MM.1S (cell line): ENCODE measurements at regions not wholly inside any gene's neighbourhood (a gene's known extent, or its start where the extent isn't known, plus 50 kb on each side); places are given as distances from the start of the nearest gene placed in this dataset.

ENCODE experiments used
- DNase-seq: peaks from one replicate; pipeline ENCODE4 v3.0.0-alpha.2; 2015
- H2AFZ ChIP-seq: fragments of 300-600 bp; sonication (generic); 2 replicates; pipeline ENCODE4 v1.6.0; 2016; ENCODE audit warnings: antibody characterized with exemption, low read length
- H3F3A ChIP-seq: fragments of 300-600 bp; sonication (generic); 2 replicates; pipeline ENCODE4 v1.6.1; 2016; ENCODE audit warnings: mild to moderate bottlenecking, antibody characterized with exemption, low read length, moderate library complexity, mixed read lengths; ENCODE audit not compliant: insufficient read depth
- H3K27ac ChIP-seq: fragments of 300-600 bp; sonication (generic); 2 replicates; pipeline ENCODE4 v1.5.1; 2016; ENCODE audit warnings: mild to moderate bottlenecking, low read length
- H3K27me3 ChIP-seq: fragments of 300-600 bp; sonication (generic); replicated peaks from 2 replicates; pipeline ENCODE4 v1.6.0; 2016; ENCODE audit warnings: low read length; ENCODE audit not compliant: insufficient read depth
- H3K36me3 ChIP-seq: fragments of 300-600 bp; sonication (generic); replicated peaks from 2 replicates; pipeline ENCODE4 v1.6.1; 2016; ENCODE audit warnings: mild to moderate bottlenecking, low read length, mixed read lengths; ENCODE audit not compliant: insufficient read depth
- H3K4me1 ChIP-seq: fragments of 300-600 bp; sonication (generic); 2 replicates; pipeline ENCODE4 v1.6.1; 2016; ENCODE audit warnings: low read length, mixed read lengths
- H3K4me2 ChIP-seq: fragments of 300-600 bp; sonication (generic); 2 replicates; pipeline ENCODE4 v1.6.0; 2016; ENCODE audit warnings: low read depth, low read length
- H3K4me3 ChIP-seq: fragments of 300-600 bp; sonication (generic); 2 replicates; pipeline ENCODE4 v1.5.1; 2016; ENCODE audit warnings: low read length, mixed read lengths
- H3K79me2 ChIP-seq: fragments of 300-600 bp; sonication (generic); 2 replicates; pipeline ENCODE4 v1.6.1; 2016; ENCODE audit warnings: mixed run types, low read length, mixed read lengths
- H3K9ac ChIP-seq: fragments of 300-600 bp; sonication (generic); 2 replicates; pipeline ENCODE4 v1.6.1; 2016; ENCODE audit warnings: low read length, mixed read lengths
- H3K9me2 ChIP-seq: fragments of 300-600 bp; sonication (generic); replicated peaks from 2 replicates; pipeline ENCODE4 v1.6.1; 2016; ENCODE audit warnings: mild to moderate bottlenecking, low read length, mixed read lengths; ENCODE audit not compliant: insufficient read depth
- H3K9me3 ChIP-seq: fragments of 300-600 bp; sonication (generic); replicated peaks from 2 replicates; pipeline ENCODE4 v1.6.1; 2016; ENCODE audit warnings: mild to moderate bottlenecking, low read length, mixed read lengths; ENCODE audit not compliant: insufficient read depth
- H4K20me1 ChIP-seq: fragments of 300-600 bp; sonication (generic); 2 replicates; pipeline ENCODE4 v1.6.1; 2016; ENCODE audit warnings: mild to moderate bottlenecking, low read length, moderate library complexity, mixed read lengths; ENCODE audit not compliant: insufficient read depth
- EZH2 ChIP-seq: fragments of 300-600 bp; sonication (generic); optimal IDR thresholded peaks from 2 replicates; pipeline ENCODE3; 2017; ENCODE audit warnings: low read depth, mild to moderate bottlenecking, antibody characterized with exemption, low read length, mixed read lengths
- EZH2phosphoT487 ChIP-seq: fragments of 300-600 bp; sonication (generic); IDR thresholded peaks from 2 replicates; pipeline ENCODE4 v1.6.1; 2018; ENCODE audit warnings: antibody characterized with exemption, low read length
- TF ChIP-seq, protein P1 (sequence below): fragments of 300-600 bp; sonication (generic); IDR thresholded peaks from 2 replicates; pipeline ENCODE4 v1.5.1; 2016; ENCODE audit warnings: antibody characterized with exemption, low read length, mixed read lengths

GRCh38 chr3:30397030-30397429 lies 209.4 kb upstream of the TGFBR2 start:
- H3K9me3 ChIP-seq, result no peaks in the 10 kb centered on the region
- H3K9me2 ChIP-seq, result no peaks in the 10 kb centered on the region
- TF ChIP-seq, protein P1, sequence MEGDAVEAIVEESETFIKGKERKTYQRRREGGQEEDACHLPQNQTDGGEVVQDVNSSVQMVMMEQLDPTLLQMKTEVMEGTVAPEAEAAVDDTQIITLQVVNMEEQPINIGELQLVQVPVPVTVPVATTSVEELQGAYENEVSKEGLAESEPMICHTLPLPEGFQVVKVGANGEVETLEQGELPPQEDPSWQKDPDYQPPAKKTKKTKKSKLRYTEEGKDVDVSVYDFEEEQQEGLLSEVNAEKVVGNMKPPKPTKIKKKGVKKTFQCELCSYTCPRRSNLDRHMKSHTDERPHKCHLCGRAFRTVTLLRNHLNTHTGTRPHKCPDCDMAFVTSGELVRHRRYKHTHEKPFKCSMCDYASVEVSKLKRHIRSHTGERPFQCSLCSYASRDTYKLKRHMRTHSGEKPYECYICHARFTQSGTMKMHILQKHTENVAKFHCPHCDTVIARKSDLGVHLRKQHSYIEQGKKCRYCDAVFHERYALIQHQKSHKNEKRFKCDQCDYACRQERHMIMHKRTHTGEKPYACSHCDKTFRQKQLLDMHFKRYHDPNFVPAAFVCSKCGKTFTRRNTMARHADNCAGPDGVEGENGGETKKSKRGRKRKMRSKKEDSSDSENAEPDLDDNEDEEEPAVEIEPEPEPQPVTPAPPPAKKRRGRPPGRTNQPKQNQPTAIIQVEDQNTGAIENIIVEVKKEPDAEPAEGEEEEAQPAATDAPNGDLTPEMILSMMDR, result no peak
- no peak for TF ChIP-seq EZH2
- no peak for TF ChIP-seq EZH2phosphoT487
- no peak overlapping the region for H3K9ac ChIP-seq
- no peaks in the 10 kb centered on the region for H3F3A ChIP-seq
- no peaks in the 10 kb centered on the region for H3K27me3 ChIP-seq
- H2AFZ ChIP-seq, result no peak overlapping the region
- no peak overlapping the region for H3K27ac ChIP-seq
- no peak overlapping the region for H3K4me3 ChIP-seq
- no peaks in the 10 kb centered on the region for H3K79me2 ChIP-seq
- H4K20me1 ChIP-seq, result no peaks in the 10 kb centered on the region
- no peak for DNase-seq
- H3K4me1 ChIP-seq, result no peaks in the 10 kb centered on the region
- no peaks in the 10 kb centered on the region for H3K36me3 ChIP-seq
- no peak overlapping the region for H3K4me2 ChIP-seq

DNA sequence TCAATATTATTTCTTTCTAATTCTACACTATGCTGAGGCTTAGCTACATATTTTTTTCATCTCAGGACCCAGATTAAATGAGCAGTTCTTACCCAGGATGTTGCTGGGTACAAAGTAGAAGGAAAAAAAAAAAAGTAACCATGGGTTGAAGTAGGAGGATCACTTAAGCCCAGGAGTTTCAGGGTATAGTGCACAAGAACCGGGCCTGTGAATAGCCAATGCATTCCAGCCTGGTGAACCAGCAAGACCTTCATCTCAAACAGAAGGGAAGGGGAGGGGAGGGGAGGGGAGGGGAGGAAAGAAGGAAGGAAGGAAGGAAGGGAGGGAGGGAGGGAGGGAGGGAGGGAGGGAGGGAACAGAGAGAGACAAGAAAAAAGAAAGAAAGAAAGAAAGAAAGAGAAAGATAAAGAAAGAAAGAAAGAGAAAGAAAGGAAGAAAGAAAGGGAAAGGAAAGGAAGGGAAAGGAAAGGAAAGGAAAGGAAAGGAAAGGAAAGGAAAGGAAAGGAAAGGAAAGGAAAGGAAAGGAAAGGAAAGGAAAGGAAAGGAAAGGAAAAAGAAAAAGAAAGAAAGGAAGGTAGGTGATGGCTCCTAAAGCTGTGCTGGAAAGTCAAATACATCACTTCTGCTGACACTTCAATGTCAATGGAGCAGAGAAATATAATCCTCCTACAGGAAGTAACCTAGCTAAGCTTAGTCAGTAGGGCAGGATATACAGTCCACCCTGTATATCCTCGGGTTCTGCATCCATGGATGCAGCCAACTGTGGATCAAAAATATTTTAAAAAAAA lies 206.8 kb upstream of the TGFBR2 start:
- H2AFZ ChIP-seq, result no peak overlapping the region
- no peaks in the 10 kb centered on the region for H3K36me3 ChIP-seq
- H3K79me2 ChIP-seq, result no peaks in the 10 kb centered on the region
- H4K20me1 ChIP-seq, result no peaks in the 10 kb centered on the region
- no peak for TF ChIP-seq EZH2
- TF ChIP-seq, protein P1, result no peak
- no peak for TF ChIP-seq EZH2phosphoT487
- H3K9me2 ChIP-seq, result no peaks in the 10 kb centered on the region
- H3K9ac ChIP-seq, result no peak overlapping the region
- H3K4me1 ChIP-seq, result no peaks in the 10 kb centered on the region
- H3F3A ChIP-seq, result no peaks in the 10 kb centered on the region
- no peaks in the 10 kb centered on the region for H3K9me3 ChIP-seq
- H3K4me3 ChIP-seq, result no peak overlapping the region
- no peaks in the 10 kb centered on the region for H3K27me3 ChIP-seq
- no peak overlapping the region for H3K4me2 ChIP-seq
- no peak for DNase-seq
- H3K27ac ChIP-seq, result no peak overlapping the region

DNA sequence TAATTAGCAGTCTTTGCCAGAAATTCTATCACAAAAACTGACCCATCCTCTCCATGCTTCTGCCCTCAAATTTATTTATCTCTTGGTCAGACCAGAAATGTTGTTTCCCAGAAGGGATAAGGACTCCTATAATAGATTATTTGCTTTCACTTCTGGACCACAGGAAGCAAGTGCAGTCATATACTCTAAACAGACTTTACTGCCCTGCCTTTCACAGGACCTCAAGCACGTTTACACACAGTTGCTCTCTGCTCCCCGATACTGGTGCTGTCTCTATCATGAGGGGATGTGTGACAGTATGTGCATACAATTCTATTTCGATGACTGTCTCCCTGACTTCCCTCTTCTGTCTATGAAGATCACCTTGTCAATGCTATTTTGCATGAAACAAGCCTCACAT lies 205.5 kb upstream of the TGFBR2 start:
- TF ChIP-seq EZH2, result no peak
- no peak for TF ChIP-seq EZH2phosphoT487
- TF ChIP-seq, protein P1, result no peak
- H3K4me3 ChIP-seq, result no peak overlapping the region
- no peaks in the 10 kb centered on the region for H3K9me3 ChIP-seq
- no peaks in the 10 kb centered on the region for H3F3A ChIP-seq
- H3K4me1 ChIP-seq, result no peaks in the 10 kb centered on the region
- H4K20me1 ChIP-seq, result no peaks in the 10 kb centered on the region
- no peaks in the 10 kb centered on the region for H3K79me2 ChIP-seq
- DNase-seq, result no peak
- no peak overlapping the region for H3K4me2 ChIP-seq
- no peak overlapping the region for H3K27ac ChIP-seq
- H3K27me3 ChIP-seq, result no peaks in the 10 kb centered on the region
- H3K36me3 ChIP-seq, result no peaks in the 10 kb centered on the region
- H2AFZ ChIP-seq, result no peak overlapping the region
- no peaks in the 10 kb centered on the region for H3K9me2 ChIP-seq
- H3K9ac ChIP-seq, result no peak overlapping the region
